H9 (cell line): ENCODE measurements at regions not wholly inside any gene's neighbourhood (a gene's known extent, or its start where the extent isn't known, plus 50 kb on each side); places are given as distances from the start of the nearest gene placed in this dataset.

ENCODE experiments used
- DNase-seq: peaks from one replicate; pipeline ENCODE4 v3.0.0-alpha.2; 2017
- H2AFZ ChIP-seq: one replicate; pipeline ENCODE4 v1.6.1; 2013; ENCODE audit warnings: mild to moderate bottlenecking, low read length, control low read depth, moderate library complexity
- H2AK5ac ChIP-seq: 2 replicates; pipeline ENCODE4 v1.6.1; 2013; ENCODE audit warnings: low read length, control low read depth, mixed read lengths; ENCODE audit not compliant: insufficient read length
- H2BK120ac ChIP-seq: one replicate; pipeline ENCODE4 v1.6.1; 2013; ENCODE audit warnings: low read depth, mild to moderate bottlenecking, low read length, control low read depth, inconsistent platforms; ENCODE audit not compliant: poor library complexity, severe bottlenecking
- H2BK12ac ChIP-seq: 2 replicates; pipeline ENCODE4 v1.6.1; 2013; ENCODE audit warnings: low read length, control low read depth, mixed read lengths, low read depth; ENCODE audit not compliant: insufficient read length
- H2BK15ac ChIP-seq: 2 replicates; pipeline ENCODE4 v1.6.1; 2013; ENCODE audit warnings: low read depth, low read length, control low read depth
- H2BK20ac ChIP-seq: one replicate; pipeline ENCODE4 v1.6.1; 2013; ENCODE audit warnings: low read depth, mild to moderate bottlenecking, low read length, control low read depth, inconsistent platforms; ENCODE audit not compliant: poor library complexity, severe bottlenecking
- H2BK5ac ChIP-seq: 2 replicates; pipeline ENCODE4 v1.6.1; 2013; ENCODE audit warnings: low read length, control low read depth, mixed read lengths; ENCODE audit not compliant: insufficient read length
- H3K14ac ChIP-seq: 2 replicates; pipeline ENCODE4 v1.6.1; 2013; ENCODE audit warnings: low read length, control low read depth; ENCODE audit not compliant: insufficient read depth
- H3K18ac ChIP-seq: 2 replicates; pipeline ENCODE4 v1.6.1; 2013; ENCODE audit warnings: low read depth, mild to moderate bottlenecking, mixed read lengths, low read length, control low read depth; ENCODE audit not compliant: insufficient read length
- H3K23ac ChIP-seq: 2 replicates; pipeline ENCODE4 v1.6.1; 2013; ENCODE audit warnings: low read length, control low read depth, mixed read lengths, low read depth; ENCODE audit not compliant: insufficient read length
- H3K23me2 ChIP-seq: 2 replicates; pipeline ENCODE4 v1.6.1; 2013; ENCODE audit warnings: low read depth, mild to moderate bottlenecking, mixed read lengths, low read length, control low read depth; ENCODE audit not compliant: insufficient read length, poor library complexity, severe bottlenecking
- H3K27ac ChIP-seq: 2 replicates; pipeline ENCODE4 v1.5.1; 2013; ENCODE audit warnings: low read length, control low read depth, mixed read lengths, low read depth; ENCODE audit not compliant: insufficient read length
- H3K27me3 ChIP-seq: 2 replicates; pipeline ENCODE4 v1.6.1; 2013; ENCODE audit warnings: low read length, control low read depth, inconsistent platforms; ENCODE audit not compliant: insufficient read depth
- H3K4ac ChIP-seq: 2 replicates; pipeline ENCODE4 v1.6.1; 2013; ENCODE audit warnings: low read depth, mild to moderate bottlenecking, control low read depth, inconsistent platforms, low read length, moderate library complexity
- H3K4me1 ChIP-seq: 2 replicates; pipeline ENCODE4 v1.6.1; 2013; ENCODE audit warnings: low read length, control low read depth, inconsistent platforms; ENCODE audit not compliant: insufficient read depth
- H3K4me2 ChIP-seq: 2 replicates; pipeline ENCODE4 v1.6.1; 2013; ENCODE audit warnings: low read length, control low read depth, mixed read lengths; ENCODE audit not compliant: insufficient read length, insufficient read depth
- H3K56ac ChIP-seq: 2 replicates; pipeline ENCODE4 v1.6.1; 2013; ENCODE audit warnings: low read depth, mild to moderate bottlenecking, mixed read lengths, low read length, control low read depth; ENCODE audit not compliant: insufficient read length
- H3K79me1 ChIP-seq: 2 replicates; pipeline ENCODE4 v1.6.1; 2013; ENCODE audit warnings: low read depth, mild to moderate bottlenecking, moderate library complexity, low read length, control low read depth, inconsistent platforms; ENCODE audit not compliant: insufficient read depth, poor library complexity, severe bottlenecking
- H3K79me2 ChIP-seq: 2 replicates; pipeline ENCODE4 v1.6.1; 2013; ENCODE audit warnings: low read length, control low read depth, inconsistent platforms; ENCODE audit not compliant: insufficient read depth
- H3K9ac ChIP-seq: 2 replicates; pipeline ENCODE4 v1.6.1; 2013; ENCODE audit warnings: low read length, control low read depth, mixed read lengths; ENCODE audit not compliant: insufficient read length; ENCODE audit errors: extremely low read depth
- H3K9me3 ChIP-seq: one replicate; pipeline ENCODE4 v1.6.1; 2013; ENCODE audit warnings: low read depth, low read length, inconsistent platforms; ENCODE audit not compliant: control insufficient read depth
- H3T11ph ChIP-seq: one replicate; pipeline ENCODE4 v1.6.1; 2013; ENCODE audit warnings: mild to moderate bottlenecking, low read length, control low read depth, inconsistent platforms
- H4K20me1 ChIP-seq: one replicate; pipeline ENCODE4 v1.6.1; 2013; ENCODE audit not compliant: control insufficient read depth, insufficient read length, insufficient read depth
- H4K5ac ChIP-seq: 2 replicates; pipeline ENCODE4 v1.6.1; 2013; ENCODE audit warnings: low read depth, mild to moderate bottlenecking, mixed read lengths, low read length, control low read depth; ENCODE audit not compliant: insufficient read length
- H4K8ac ChIP-seq: replicated peaks from 2 replicates; pipeline ENCODE4 v1.6.1; 2013; ENCODE audit warnings: low read length, control low read depth, mixed read lengths, low read depth; ENCODE audit not compliant: insufficient read length
- H4K91ac ChIP-seq: 2 replicates; pipeline ENCODE4 v1.6.1; 2013; ENCODE audit warnings: low read depth, mild to moderate bottlenecking, moderate library complexity, mixed read lengths, low read length, control low read depth; ENCODE audit not compliant: insufficient read length
- H3K27ac Mint-ChIP-seq, 3 experiments: 2 replicates in 2 of 3; 3 replicates in 1 of 3; pipeline ENCODE4 v1.8.0; 2020 to 2021; ENCODE audit warnings: mixed read lengths in 3 of 3, mild to moderate bottlenecking in 1 of 3, moderate library complexity in 1 of 3
- H3K27me3 Mint-ChIP-seq: 2 replicates; pipeline ENCODE4 v1.8.0; 2021; ENCODE audit warnings: low read depth, mild to moderate bottlenecking, moderate library complexity, mixed read lengths
- H3K36me3 Mint-ChIP-seq, 3 experiments: 2 replicates in 2 of 3; 3 replicates in 1 of 3; pipeline ENCODE4 v1.8.0; 2020 to 2021; ENCODE audit warnings: low read depth in 3 of 3, mixed read lengths in 3 of 3; ENCODE audit not compliant: insufficient read depth in 1 of 3
- H3K4me1 Mint-ChIP-seq, 2 experiments: 2 replicates each; pipeline ENCODE4 v1.8.0; 2020; ENCODE audit warnings: mixed read lengths in 2 of 2
- H3K4me3 Mint-ChIP-seq, 2 experiments: 2 replicates in 1 of 2; 3 replicates in 1 of 2; pipeline ENCODE4 v1.8.0; 2020 to 2021; ENCODE audit warnings: mild to moderate bottlenecking in 2 of 2, mixed read lengths in 2 of 2, moderate library complexity in 1 of 2
- H3K9me3 Mint-ChIP-seq, 2 experiments: 2 replicates in 1 of 2; 3 replicates in 1 of 2; pipeline ENCODE4 v1.8.0; 2020; ENCODE audit warnings: mild to moderate bottlenecking in 2 of 2, mixed read lengths in 2 of 2, moderate library complexity in 1 of 2
- WGBS: extraction: QIAGEN DNeasy Blood & Tissue Kit; methylation state at CpG from one replicate; pipeline ENCODE4 v1.1.7; 2013; ENCODE audit warnings: missing lambda C conversion rate, low lambda C conversion rate, mixed read lengths; ENCODE audit not compliant: insufficient read length; ENCODE audit errors: extremely low coverage; 5-methylcytosine and 5-hydroxymethylcytosine counted together
- TF ChIP-seq, protein P1 (sequence below): fragments of 200-600 bp; sonication (generic); conservative IDR thresholded peaks from 3 replicates; pipeline ENCODE4 v1.8.0; 2021; ENCODE audit warnings: antibody characterized with exemption, mild to moderate bottlenecking

DNA sequence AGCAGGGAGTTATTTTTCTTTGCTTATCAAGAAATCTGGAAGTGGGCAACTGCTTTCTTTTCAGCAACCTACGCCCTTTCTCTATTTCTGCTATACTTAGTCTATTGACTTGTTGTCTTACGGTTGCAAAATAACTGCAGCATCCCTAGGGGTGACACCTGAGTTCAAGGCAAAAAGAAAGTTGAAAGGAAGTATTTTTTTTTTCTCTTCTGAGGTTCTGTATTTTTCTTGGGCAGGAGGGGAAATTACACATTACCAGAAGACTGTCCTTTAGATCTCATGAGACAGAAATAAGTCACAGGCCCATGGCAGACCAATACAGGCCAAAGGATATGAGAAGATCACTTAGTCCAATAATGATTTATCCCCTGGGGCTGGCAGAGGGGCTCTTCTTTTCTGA is 204.7 kb upstream of the CASK start:
- Histone ChIP-seq H3K4me1 (no peaks in the 10 kb centered on the region; the same call in 1 of the 2 replicates), H2AK5ac (no peak overlapping the region), H3K79me1 (no peaks in the 10 kb centered on the region), H3K23ac (no peak overlapping the region), H3K4ac (no peak overlapping the region), H3K14ac (no peak overlapping the region), H4K8ac (no peak overlapping the region), H3K27me3 (no peaks in the 10 kb centered on the region), H2AFZ (no peak overlapping the region), H2BK15ac (no peak overlapping the region), H3K18ac (no peak overlapping the region), H3K56ac (no peak overlapping the region), H3K79me2 (no peaks in the 10 kb centered on the region), H2BK12ac (no peak overlapping the region), H3K23me2 (no peaks in the 10 kb centered on the region), H4K91ac (no peak overlapping the region), H3T11ph (no peak overlapping the region), H4K20me1 (no peaks in the 10 kb centered on the region), H3K9ac (no peak overlapping the region), H2BK120ac (no peak overlapping the region), H4K5ac (no peak overlapping the region), H2BK20ac (no peak overlapping the region), H3K27ac (no peak overlapping the region), H2BK5ac (no peak overlapping the region), H3K9me3 (no peaks in the 10 kb centered on the region), H3K4me2 (no peak overlapping the region)
- Mint-ChIP-seq H3K36me3 (peaks cover 0 to 2% (median 0%) of the 10 kb centered on the region in 3 experiments; a peak in 1 of 7 replicates), H3K4me1 (peaks cover 7 to 13% of the 10 kb centered on the region in 2 experiments), H3K4me3 (no peak overlapping the region), H3K9me3 (peaks cover 47 to 48% of the 10 kb centered on the region in 2 experiments), H3K27me3 (no peaks in the 10 kb centered on the region), H3K27ac (no peak overlapping the region)
- no CpG with 5 or more reads among the region's 2 CpGs for WGBS
- no peak for DNase-seq
- TF ChIP-seq, protein P1, sequence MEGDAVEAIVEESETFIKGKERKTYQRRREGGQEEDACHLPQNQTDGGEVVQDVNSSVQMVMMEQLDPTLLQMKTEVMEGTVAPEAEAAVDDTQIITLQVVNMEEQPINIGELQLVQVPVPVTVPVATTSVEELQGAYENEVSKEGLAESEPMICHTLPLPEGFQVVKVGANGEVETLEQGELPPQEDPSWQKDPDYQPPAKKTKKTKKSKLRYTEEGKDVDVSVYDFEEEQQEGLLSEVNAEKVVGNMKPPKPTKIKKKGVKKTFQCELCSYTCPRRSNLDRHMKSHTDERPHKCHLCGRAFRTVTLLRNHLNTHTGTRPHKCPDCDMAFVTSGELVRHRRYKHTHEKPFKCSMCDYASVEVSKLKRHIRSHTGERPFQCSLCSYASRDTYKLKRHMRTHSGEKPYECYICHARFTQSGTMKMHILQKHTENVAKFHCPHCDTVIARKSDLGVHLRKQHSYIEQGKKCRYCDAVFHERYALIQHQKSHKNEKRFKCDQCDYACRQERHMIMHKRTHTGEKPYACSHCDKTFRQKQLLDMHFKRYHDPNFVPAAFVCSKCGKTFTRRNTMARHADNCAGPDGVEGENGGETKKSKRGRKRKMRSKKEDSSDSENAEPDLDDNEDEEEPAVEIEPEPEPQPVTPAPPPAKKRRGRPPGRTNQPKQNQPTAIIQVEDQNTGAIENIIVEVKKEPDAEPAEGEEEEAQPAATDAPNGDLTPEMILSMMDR, result no peak
